ENCODE measurements at regions not wholly inside any gene's neighbourhood (a gene's known extent, or its start where the extent isn't known, plus 50 kb on each side); places are given as distances from the start of the nearest gene placed in this dataset.
"Not testable (repeated sequence)": the region's sequence is repeated elsewhere in the genome, so short reads cannot be mapped to it uniquely, and the experiment has no call there.

- H3K4me1 ChIP-seq: no peaks in the 10 kb centered on the region
- intact Hi-C loops (cut with DNase I; ENCODE audit: low total_unique reads): no loop called here
- no peaks in the 10 kb centered on the region for H3K36me3 ChIP-seq
- 54 to 78% (median 73%) methylated on average over 2 to 3 of the region's 3 CpGs; no CpG with 5 or more reads in 2 of the 5 donors for WGBS, 5 donors
- TF ChIP-seq POLR2A (IDR thresholded peaks at IDR 0.05) (no peak), POLR2AphosphoS5 (IDR thresholded peaks at IDR 0.05) (no peak)
- H3K27me3 ChIP-seq: no peaks in the 10 kb centered on the region
- H3K9me3 ChIP-seq: no peaks in the 10 kb centered on the region
- no peak overlapping the region for H3K27ac ChIP-seq
- no peak for DNase-seq
- H3K4me3 ChIP-seq: no peak overlapping the region
Measured at GRCh38 chrY:9265551-9265950, 71.7 kb upstream of the TSPY4 start.

DNA sequence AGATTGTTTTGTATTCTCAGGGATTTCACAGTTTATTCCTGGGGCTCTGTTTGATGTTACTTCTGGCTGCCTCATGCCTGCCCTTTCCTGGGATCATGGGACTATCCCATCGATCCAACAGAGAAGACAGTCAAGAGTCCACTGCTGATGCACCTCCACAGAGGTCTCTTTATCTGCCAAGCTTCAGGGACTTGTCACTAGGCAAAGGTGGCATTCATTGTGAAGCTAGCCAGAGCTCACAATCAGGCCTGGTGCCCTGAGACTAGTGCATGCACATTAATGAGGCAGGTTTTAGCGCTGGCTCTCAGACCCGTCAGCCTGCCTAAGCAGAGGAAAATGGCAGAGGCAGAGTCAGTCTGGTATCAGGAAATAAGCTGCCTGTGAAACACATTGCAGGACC, 66.9 kb upstream of the TSPY4 start:
- intact Hi-C loops (cut with DNase I; ENCODE audit: low total_unique reads); H3K4me1 ChIP-seq; H3K27ac ChIP-seq; H3K4me3 ChIP-seq; DNase-seq; H3K9me3 ChIP-seq; H3K27me3 ChIP-seq; H3K36me3 ChIP-seq: not testable (repeated sequence)
- 72 to 86% (median 75%) methylated on average over 1 to 3 of the region's 3 CpGs; no CpG with 5 or more reads in 2 of the 5 donors for WGBS, 5 donors

DNA sequence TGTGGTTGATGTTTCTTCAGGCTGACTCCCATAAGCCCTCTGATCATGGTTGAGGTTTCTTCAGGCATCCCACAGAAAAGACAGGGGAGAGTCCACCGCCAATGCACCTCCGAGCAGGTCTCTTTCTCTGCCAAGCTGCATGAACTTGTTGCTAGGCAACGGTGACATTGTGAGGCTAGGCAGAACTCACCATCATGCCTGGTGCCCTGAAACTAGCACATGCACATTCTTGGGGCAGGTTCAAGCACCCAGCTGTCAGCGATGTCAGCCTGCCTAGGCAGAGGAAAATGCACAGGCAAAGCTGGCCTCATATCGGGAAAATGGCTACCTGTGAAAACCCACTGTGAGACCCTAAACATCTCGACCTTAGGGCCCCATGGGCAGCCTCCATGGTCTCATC, 64.4 kb upstream of the TSPY4 start:
- H3K9me3 ChIP-seq; intact Hi-C loops (cut with DNase I; ENCODE audit: low total_unique reads); H3K4me3 ChIP-seq; H3K27me3 ChIP-seq; H3K27ac ChIP-seq; H3K36me3 ChIP-seq; H3K4me1 ChIP-seq; DNase-seq: not testable (repeated sequence)
- WGBS, 5 donors: 67 to 70% (median 68%) methylated on average over 5 to 6 of the region's 6 CpGs; no CpG with 5 or more reads in 2 of the 5 donors

DNA sequence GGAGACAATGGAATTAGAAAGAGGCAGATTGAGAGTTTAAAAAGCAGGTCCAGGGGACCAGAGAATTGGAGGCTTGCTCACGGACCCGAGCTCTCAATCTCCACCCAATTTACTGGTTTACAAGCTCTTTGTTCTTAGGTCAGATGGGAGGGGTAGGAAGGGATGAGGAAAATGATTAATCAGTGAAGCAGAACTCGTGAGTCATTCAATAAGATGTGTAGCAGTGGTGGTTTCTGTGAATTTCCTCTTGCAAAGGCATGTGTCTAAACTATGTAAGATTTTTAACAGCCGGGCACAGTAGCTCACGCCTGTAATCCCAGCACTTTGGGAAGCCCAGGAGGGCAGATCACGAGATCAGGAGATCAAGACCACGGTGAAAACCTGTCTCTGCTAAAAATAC, 58.4 kb upstream of the TSPY4 start:
- DNase-seq; H3K4me3 ChIP-seq; intact Hi-C loops (cut with DNase I; ENCODE audit: low total_unique reads); H3K36me3 ChIP-seq; H3K9me3 ChIP-seq; H3K4me1 ChIP-seq; H3K27ac ChIP-seq; H3K27me3 ChIP-seq: not testable (repeated sequence)
- 41 to 60% (median 53%) methylated on average over 7 of the region's 7 CpGs; no CpG with 5 or more reads in 2 of the 5 donors for WGBS, 5 donors

All from stomach (tissue), 8 donors.